B cell (primary cell): ENCODE measurements at regions not wholly inside any gene's neighbourhood (a gene's known extent, or its start where the extent isn't known, plus 50 kb on each side); places are given as distances from the start of the nearest gene placed in this dataset.

Experiments used
- CTCF ChIP-seq: fragments of 200-600 bp; IDR thresholded peaks from one replicate; pipeline ENCODE4 v1.8.0; 2022; ENCODE audit warnings: antibody characterized with exemption, mild to moderate bottlenecking
- EZH2 ChIP-seq: IDR thresholded peaks from 2 replicates; pipeline ENCODE4 v1.6.1; 2012; ENCODE audit warnings: borderline replicate concordance, low read depth, mild to moderate bottlenecking, moderate library complexity, low read length; ENCODE audit not compliant: insufficient read depth, poor library complexity, severe bottlenecking

- no peak for TF ChIP-seq EZH2
- TF ChIP-seq CTCF, result no peak
These were observed 650.1 kb upstream of the USP15 start for GRCh38 chr12:61610143-61610542.
